WTC11 (cell line): ENCODE measurements at regions not wholly inside any gene's neighbourhood (a gene's known extent, or its start where the extent isn't known, plus 50 kb on each side); places are given as distances from the start of the nearest gene placed in this dataset.

Source experiments
- ATAC-seq: fragments of 200-7000 bp; cut with Tn5 transposase; 2 replicates; pipeline ENCODE4 v1.10.0; 2021; ENCODE audit warnings: mild to moderate bottlenecking, moderate library complexity
- CTCF ChIA-PET: fragments of 300-600 bp; sonication (Branson Sonifier 250); formaldehyde crosslinking; loops from one replicate; lab custom pipeline; 2021; ENCODE audit warnings: antibody characterized with exemption; lab: Charles Lee
- POLR2A ChIA-PET: fragments of 350-600 bp; sonication (Branson Sonifier 250); formaldehyde crosslinking; loops from one replicate; lab custom pipeline; 2021; ENCODE audit warnings: antibody characterized with exemption; lab: Charles Lee
- DNase-seq: peaks from one replicate; pipeline ENCODE4 v3.0.0; 2021; ENCODE audit warnings: low spot score
- H3K27ac Mint-ChIP-seq: 2 replicates; pipeline ENCODE4 v1.8.0; 2021; ENCODE audit warnings: mixed read lengths
- H3K27me3 Mint-ChIP-seq: 2 replicates; pipeline ENCODE4 v1.8.0; 2021; ENCODE audit warnings: low read depth, mild to moderate bottlenecking, moderate library complexity, mixed read lengths
- H3K36me3 Mint-ChIP-seq: 2 replicates; pipeline ENCODE4 v1.8.0; 2021; ENCODE audit warnings: mixed read lengths
- H3K4me1 Mint-ChIP-seq: 2 replicates; pipeline ENCODE4 v1.8.0; 2022; ENCODE audit warnings: mixed read lengths
- H3K4me3 Mint-ChIP-seq: 2 replicates; pipeline ENCODE4 v1.8.0; 2021; ENCODE audit warnings: mild to moderate bottlenecking, moderate library complexity, mixed read lengths
- H3K9me3 Mint-ChIP-seq: 2 replicates; pipeline ENCODE4 v1.8.0; 2021; ENCODE audit warnings: mixed read lengths
- ESRRA ChIP-seq: sonication (generic); formaldehyde crosslinking; IDR thresholded peaks from 2 replicates; pipeline ENCODE4 v1.8.1; 2022; ENCODE audit warnings: mild to moderate bottlenecking, missing genetic modification reagents, borderline replicate concordance
- IRF2 ChIP-seq: sonication (generic); formaldehyde crosslinking; IDR thresholded peaks from 2 replicates; pipeline ENCODE4 v1.8.0; 2022; ENCODE audit warnings: low read depth, missing genetic modification reagents, borderline replicate concordance
- JUN ChIP-seq: sonication (generic); formaldehyde crosslinking; IDR thresholded peaks from 2 replicates; pipeline ENCODE4 v1.8.0; 2023; ENCODE audit warnings: mild to moderate bottlenecking, missing genetic modification reagents
- MYBL2 ChIP-seq: sonication (generic); formaldehyde crosslinking; IDR thresholded peaks from 2 replicates; pipeline ENCODE4 v1.8.1; 2023; ENCODE audit warnings: mild to moderate bottlenecking, moderate library complexity, missing genetic modification reagents
- NFE2L1 ChIP-seq: sonication (generic); formaldehyde crosslinking; IDR thresholded peaks from 2 replicates; pipeline ENCODE4 v1.8.1; 2023; ENCODE audit warnings: missing genetic modification reagents
- SMAD3 ChIP-seq: sonication (generic); formaldehyde crosslinking; IDR thresholded peaks from 2 replicates; pipeline ENCODE4 v1.8.0; 2022; ENCODE audit warnings: missing genetic modification reagents, mild to moderate bottlenecking, borderline replicate concordance
- ZBTB21 ChIP-seq: sonication (generic); formaldehyde crosslinking; IDR thresholded peaks from 2 replicates; pipeline ENCODE4 v1.8.1; 2023; ENCODE audit warnings: mild to moderate bottlenecking, missing genetic modification reagents, borderline replicate concordance
- ZNF232 ChIP-seq: sonication (generic); formaldehyde crosslinking; IDR thresholded peaks from 2 replicates; pipeline ENCODE4 v1.8.0; 2022; ENCODE audit warnings: mild to moderate bottlenecking, missing genetic modification reagents
- ZNF423 ChIP-seq: fragments of 250-450 bp; sonication (Bioruptor Pico); IDR thresholded peaks from 2 replicates; pipeline ENCODE4 v2.1.2; 2022; ENCODE audit warnings: mild to moderate bottlenecking, moderate library complexity
- TF ChIP-seq, protein P1 (sequence below): fragments of 250-450 bp; sonication (Bioruptor Pico); IDR thresholded peaks from 2 replicates; pipeline ENCODE4 v2.1.2; 2022; ENCODE audit warnings: mild to moderate bottlenecking, moderate library complexity
- TF ChIP-seq, protein P2 (sequence below): fragments of 200-600 bp; IDR thresholded peaks from 2 replicates; pipeline ENCODE4 v1.8.0; 2022; ENCODE audit warnings: antibody characterized with exemption
- TF ChIP-seq, protein P3 (sequence below): sonication (generic); formaldehyde crosslinking; IDR thresholded peaks from 2 replicates; pipeline ENCODE4 v1.8.0; 2022; ENCODE audit warnings: mild to moderate bottlenecking, missing genetic modification reagents
- TF ChIP-seq, protein P4 (sequence below): fragments of 250-450 bp; sonication (Bioruptor Pico); IDR thresholded peaks from 2 replicates; pipeline ENCODE4 v1.8.0; 2021; ENCODE audit warnings: mild to moderate bottlenecking
- TF ChIP-seq, protein P5 (sequence below): sonication (generic); formaldehyde crosslinking; conservative IDR thresholded peaks from 2 replicates; pipeline ENCODE4 v1.8.1; 2023; ENCODE audit warnings: mild to moderate bottlenecking, low read depth, missing genetic modification reagents, moderate library complexity

DNA sequence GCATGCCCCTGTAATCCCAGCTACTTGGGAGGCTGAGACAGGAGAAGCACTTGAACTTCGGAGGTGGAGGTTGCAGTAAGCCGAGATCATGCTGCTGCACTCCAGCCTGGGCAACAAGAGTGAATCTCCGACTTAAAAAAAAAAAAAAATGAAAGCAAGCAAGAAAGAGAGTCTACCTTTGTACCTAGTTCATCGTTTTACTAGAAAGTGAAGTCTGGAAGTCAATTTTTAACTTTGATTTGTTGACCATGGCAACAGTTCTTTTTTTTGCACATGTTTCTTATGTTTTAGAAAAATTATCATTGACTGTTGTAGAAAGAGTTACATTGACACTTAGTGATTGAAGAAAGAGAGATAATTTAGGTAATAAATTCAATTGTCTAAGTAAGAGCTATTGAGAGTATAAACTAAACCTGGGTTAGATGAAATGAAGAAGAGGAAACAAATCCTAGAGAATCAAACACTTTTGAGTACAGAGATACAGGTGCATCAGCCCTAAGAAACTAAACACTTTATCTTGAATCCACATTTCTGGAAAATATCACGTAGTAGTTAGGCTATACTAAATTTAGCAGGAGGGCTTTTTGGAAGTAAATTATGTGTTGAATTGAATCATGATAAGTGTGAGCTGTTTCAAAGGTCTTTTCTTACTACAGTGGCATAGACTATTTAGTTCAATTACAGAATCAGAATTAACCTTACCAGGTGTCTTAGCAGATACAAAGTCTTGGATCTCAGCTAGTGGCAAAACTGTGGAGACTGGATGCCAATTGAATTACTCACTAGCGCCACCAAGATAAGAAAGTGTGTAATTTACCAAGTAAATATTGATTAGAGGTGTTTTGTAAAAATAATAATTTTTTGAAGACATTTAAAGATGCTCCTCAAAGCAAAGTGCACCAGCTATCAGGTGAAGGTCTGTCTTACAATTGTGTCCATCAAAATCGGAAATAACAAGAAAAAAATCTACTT is 303.4 kb upstream of the NRXN1 start:
- ATAC-seq (peak; percentile 48; the same call in 1 of the 2 replicates), DNase-seq (no peak)
- TF ChIP-seq, protein P1, sequence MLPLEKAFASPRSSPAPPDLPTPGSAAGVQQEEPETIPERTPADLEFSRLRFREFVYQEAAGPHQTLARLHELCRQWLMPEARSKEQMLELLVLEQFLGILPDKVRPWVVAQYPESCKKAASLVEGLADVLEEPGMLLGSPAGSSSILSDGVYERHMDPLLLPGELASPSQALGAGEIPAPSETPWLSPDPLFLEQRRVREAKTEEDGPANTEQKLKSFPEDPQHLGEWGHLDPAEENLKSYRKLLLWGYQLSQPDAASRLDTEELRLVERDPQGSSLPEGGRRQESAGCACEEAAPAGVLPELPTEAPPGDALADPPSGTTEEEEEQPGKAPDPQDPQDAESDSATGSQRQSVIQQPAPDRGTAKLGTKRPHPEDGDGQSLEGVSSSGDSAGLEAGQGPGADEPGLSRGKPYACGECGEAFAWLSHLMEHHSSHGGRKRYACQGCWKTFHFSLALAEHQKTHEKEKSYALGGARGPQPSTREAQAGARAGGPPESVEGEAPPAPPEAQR (CRISPR knock-in tag) = no peak
- TF ChIP-seq ZNF423 (no peak), SMAD3 (CRISPR knock-in tag) (no peak)
- TF ChIP-seq, protein P2, sequence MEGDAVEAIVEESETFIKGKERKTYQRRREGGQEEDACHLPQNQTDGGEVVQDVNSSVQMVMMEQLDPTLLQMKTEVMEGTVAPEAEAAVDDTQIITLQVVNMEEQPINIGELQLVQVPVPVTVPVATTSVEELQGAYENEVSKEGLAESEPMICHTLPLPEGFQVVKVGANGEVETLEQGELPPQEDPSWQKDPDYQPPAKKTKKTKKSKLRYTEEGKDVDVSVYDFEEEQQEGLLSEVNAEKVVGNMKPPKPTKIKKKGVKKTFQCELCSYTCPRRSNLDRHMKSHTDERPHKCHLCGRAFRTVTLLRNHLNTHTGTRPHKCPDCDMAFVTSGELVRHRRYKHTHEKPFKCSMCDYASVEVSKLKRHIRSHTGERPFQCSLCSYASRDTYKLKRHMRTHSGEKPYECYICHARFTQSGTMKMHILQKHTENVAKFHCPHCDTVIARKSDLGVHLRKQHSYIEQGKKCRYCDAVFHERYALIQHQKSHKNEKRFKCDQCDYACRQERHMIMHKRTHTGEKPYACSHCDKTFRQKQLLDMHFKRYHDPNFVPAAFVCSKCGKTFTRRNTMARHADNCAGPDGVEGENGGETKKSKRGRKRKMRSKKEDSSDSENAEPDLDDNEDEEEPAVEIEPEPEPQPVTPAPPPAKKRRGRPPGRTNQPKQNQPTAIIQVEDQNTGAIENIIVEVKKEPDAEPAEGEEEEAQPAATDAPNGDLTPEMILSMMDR = peak; percentile 36; the same call in 1 of the 2 replicates
- TF ChIP-seq, protein P3, sequence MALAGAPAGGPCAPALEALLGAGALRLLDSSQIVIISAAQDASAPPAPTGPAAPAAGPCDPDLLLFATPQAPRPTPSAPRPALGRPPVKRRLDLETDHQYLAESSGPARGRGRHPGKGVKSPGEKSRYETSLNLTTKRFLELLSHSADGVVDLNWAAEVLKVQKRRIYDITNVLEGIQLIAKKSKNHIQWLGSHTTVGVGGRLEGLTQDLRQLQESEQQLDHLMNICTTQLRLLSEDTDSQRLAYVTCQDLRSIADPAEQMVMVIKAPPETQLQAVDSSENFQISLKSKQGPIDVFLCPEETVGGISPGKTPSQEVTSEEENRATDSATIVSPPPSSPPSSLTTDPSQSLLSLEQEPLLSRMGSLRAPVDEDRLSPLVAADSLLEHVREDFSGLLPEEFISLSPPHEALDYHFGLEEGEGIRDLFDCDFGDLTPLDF (CRISPR knock-in tag) = no peak
- TF ChIP-seq, protein P4, sequence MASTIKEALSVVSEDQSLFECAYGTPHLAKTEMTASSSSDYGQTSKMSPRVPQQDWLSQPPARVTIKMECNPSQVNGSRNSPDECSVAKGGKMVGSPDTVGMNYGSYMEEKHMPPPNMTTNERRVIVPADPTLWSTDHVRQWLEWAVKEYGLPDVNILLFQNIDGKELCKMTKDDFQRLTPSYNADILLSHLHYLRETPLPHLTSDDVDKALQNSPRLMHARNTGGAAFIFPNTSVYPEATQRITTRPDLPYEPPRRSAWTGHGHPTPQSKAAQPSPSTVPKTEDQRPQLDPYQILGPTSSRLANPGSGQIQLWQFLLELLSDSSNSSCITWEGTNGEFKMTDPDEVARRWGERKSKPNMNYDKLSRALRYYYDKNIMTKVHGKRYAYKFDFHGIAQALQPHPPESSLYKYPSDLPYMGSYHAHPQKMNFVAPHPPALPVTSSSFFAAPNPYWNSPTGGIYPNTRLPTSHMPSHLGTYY (CRISPR knock-in tag) = no peak
- Mint-ChIP-seq H3K4me1 (no peaks in the 10 kb centered on the region), H3K36me3 (no peaks in the 10 kb centered on the region), H3K27ac (0 out of 2 replicates have a peak overlapping the region, but pooled peaks have one; percentile 15), H3K4me3 (no peak overlapping the region), H3K27me3 (no peaks in the 10 kb centered on the region), H3K9me3 (no peaks in the 10 kb centered on the region)
- POLR2A ChIA-PET = no interaction called here
- CTCF ChIA-PET = interaction anchor here (0.6 to 1.5 kb wide), 7 partner anchors 11 to 925 kb away, joined by 3 to 5 read pairs (median 4); partner anchors contain the start of gene NRXN1

DNA sequence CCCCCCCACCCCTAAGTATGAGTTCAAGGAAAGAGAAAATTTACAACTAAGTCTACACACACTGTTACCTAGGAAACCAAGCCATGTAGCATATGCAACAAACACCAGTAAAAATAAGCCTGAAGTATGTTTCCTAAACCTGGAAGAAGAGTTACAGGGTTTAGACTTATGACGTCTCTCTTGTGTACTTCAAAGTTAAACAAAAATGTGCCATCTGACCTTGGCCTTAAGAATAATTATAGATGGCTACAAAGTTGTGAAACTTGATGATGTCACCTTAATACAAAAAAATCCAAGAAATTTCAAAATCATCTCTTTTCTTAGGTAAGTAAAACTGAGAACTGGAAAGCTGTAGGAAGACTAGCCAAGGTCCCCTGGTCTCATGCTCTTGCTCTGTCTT is 297.6 kb upstream of the NRXN1 start:
- H3K27ac Mint-ChIP-seq = no peak overlapping the region
- ChIA-PET CTCF (no interaction called here), POLR2A (no interaction called here)
- no peaks in the 10 kb centered on the region for H3K9me3 Mint-ChIP-seq
- 0 out of 2 replicates have a peak, but pooled peaks cover 3% of the 10 kb centered on the region for H3K4me1 Mint-ChIP-seq
- H3K4me3 Mint-ChIP-seq = no peak overlapping the region
- no peaks in the 10 kb centered on the region for H3K27me3 Mint-ChIP-seq
- ATAC-seq (no peak), DNase-seq (no peak)
- no peaks in the 10 kb centered on the region for H3K36me3 Mint-ChIP-seq
- TF ChIP-seq, protein P5, sequence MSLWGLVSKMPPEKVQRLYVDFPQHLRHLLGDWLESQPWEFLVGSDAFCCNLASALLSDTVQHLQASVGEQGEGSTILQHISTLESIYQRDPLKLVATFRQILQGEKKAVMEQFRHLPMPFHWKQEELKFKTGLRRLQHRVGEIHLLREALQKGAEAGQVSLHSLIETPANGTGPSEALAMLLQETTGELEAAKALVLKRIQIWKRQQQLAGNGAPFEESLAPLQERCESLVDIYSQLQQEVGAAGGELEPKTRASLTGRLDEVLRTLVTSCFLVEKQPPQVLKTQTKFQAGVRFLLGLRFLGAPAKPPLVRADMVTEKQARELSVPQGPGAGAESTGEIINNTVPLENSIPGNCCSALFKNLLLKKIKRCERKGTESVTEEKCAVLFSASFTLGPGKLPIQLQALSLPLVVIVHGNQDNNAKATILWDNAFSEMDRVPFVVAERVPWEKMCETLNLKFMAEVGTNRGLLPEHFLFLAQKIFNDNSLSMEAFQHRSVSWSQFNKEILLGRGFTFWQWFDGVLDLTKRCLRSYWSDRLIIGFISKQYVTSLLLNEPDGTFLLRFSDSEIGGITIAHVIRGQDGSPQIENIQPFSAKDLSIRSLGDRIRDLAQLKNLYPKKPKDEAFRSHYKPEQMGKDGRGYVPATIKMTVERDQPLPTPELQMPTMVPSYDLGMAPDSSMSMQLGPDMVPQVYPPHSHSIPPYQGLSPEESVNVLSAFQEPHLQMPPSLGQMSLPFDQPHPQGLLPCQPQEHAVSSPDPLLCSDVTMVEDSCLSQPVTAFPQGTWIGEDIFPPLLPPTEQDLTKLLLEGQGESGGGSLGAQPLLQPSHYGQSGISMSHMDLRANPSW (CRISPR knock-in tag) = no peak
- TF ChIP-seq ZNF232 (CRISPR knock-in tag) (no peak), JUN (CRISPR knock-in tag) (no peak), NFE2L1 (CRISPR knock-in tag) (no peak), SMAD3 (CRISPR knock-in tag) (no peak), ESRRA (CRISPR knock-in tag) (no peak), MYBL2 (no peak), ZBTB21 (CRISPR knock-in tag) (no peak), IRF2 (CRISPR knock-in tag) (no peak)
